PC-3 (cell line): ENCODE measurements at regions not wholly inside any gene's neighbourhood (a gene's known extent, or its start where the extent isn't known, plus 50 kb on each side); places are given as distances from the start of the nearest gene placed in this dataset.

ENCODE experiments used
- ATAC-seq: fragments of 200-7000 bp; cut with Tn5 transposase; 2 replicates; pipeline ENCODE4 v1.9.1; 2020; ENCODE audit warnings: mild to moderate bottlenecking, moderate library complexity
- BruUV-seq: library from RNA; stranded (reverse); fragments of 400-500 nt; replicated peaks from 2 replicates; lab custom pipeline; 2021; lab: Mats Ljungman, UMichigan
- CTCF ChIA-PET: fragments of 300-600 bp; sonication (Branson Sonifier 250); formaldehyde crosslinking; loops from one replicate; lab custom pipeline; 2022; ENCODE audit warnings: antibody characterized with exemption; lab: Charles Lee
- POLR2A ChIA-PET: fragments of 300-600 bp; sonication (Branson Sonifier 250); formaldehyde crosslinking; loops from one replicate; lab custom pipeline; 2022; ENCODE audit warnings: antibody characterized with exemption; ENCODE audit not compliant: unreplicated experiment; lab: Charles Lee
- DNase-seq: peaks from one replicate; pipeline ENCODE4 v3.0.0-alpha.2; 2015
- H2AFZ ChIP-seq: fragments of 300-600 bp; sonication (generic); 2 replicates; pipeline ENCODE4 v1.6.0; 2016; ENCODE audit warnings: antibody characterized with exemption, low read length
- H3F3A ChIP-seq: fragments of 300-600 bp; sonication (generic); one replicate; pipeline ENCODE4 v1.6.0; 2017; ENCODE audit warnings: antibody characterized with exemption, low read length, control low read depth, mild to moderate bottlenecking; ENCODE audit not compliant: unreplicated experiment
- H3K27ac ChIP-seq: fragments of 300-600 bp; sonication (generic); 2 replicates; pipeline ENCODE4 v1.5.1; 2016; ENCODE audit warnings: mild to moderate bottlenecking, low read length
- H3K27me3 ChIP-seq: fragments of 300-600 bp; sonication (generic); 2 replicates; pipeline ENCODE4 v1.6.1; 2016; ENCODE audit warnings: low read length, mixed read lengths
- H3K36me3 ChIP-seq: fragments of 300-600 bp; sonication (generic); 2 replicates; pipeline ENCODE4 v1.6.1; 2016; ENCODE audit warnings: low read depth, mixed run types, low read length, mixed read lengths
- H3K4me1 ChIP-seq: fragments of 300-600 bp; sonication (generic); 2 replicates; pipeline ENCODE4 v1.5.1; 2016; ENCODE audit warnings: low read length; ENCODE audit not compliant: insufficient read depth
- H3K4me2 ChIP-seq: fragments of 300-600 bp; sonication (generic); 2 replicates; pipeline ENCODE4 v1.6.0; 2016; ENCODE audit warnings: low read length
- H3K4me3 ChIP-seq: fragments of 300-600 bp; sonication (generic); 2 replicates; pipeline ENCODE4 v1.5.1; 2016; ENCODE audit warnings: mild to moderate bottlenecking, low read length, mixed read lengths
- H3K79me2 ChIP-seq: fragments of 300-600 bp; sonication (generic); 2 replicates; pipeline ENCODE4 v1.6.1; 2017; ENCODE audit warnings: low read length, mixed read lengths
- H3K9ac ChIP-seq: fragments of 300-600 bp; sonication (generic); 2 replicates; pipeline ENCODE4 v1.6.0; 2016; ENCODE audit warnings: mild to moderate bottlenecking, low read length
- H3K9me2 ChIP-seq: fragments of 300-600 bp; sonication (generic); replicated peaks from 2 replicates; pipeline ENCODE4 v1.6.1; 2016; ENCODE audit warnings: mixed run types, low read length, mixed read lengths
- H3K9me3 ChIP-seq: fragments of 300-600 bp; sonication (generic); 2 replicates; pipeline ENCODE4 v1.6.1; 2016; ENCODE audit warnings: low read length, mixed read lengths
- H4K20me1 ChIP-seq: fragments of 300-600 bp; sonication (generic); 2 replicates; pipeline ENCODE4 v1.6.1; 2016; ENCODE audit warnings: low read length, mixed read lengths
- CTCF ChIP-seq: fragments of 300-600 bp; sonication (generic); conservative IDR thresholded peaks from 2 replicates; pipeline ENCODE4 v1.5.1; 2017; ENCODE audit warnings: antibody characterized with exemption, low read depth, mild to moderate bottlenecking, low read length
- EZH2 ChIP-seq: fragments of 300-600 bp; sonication (generic); IDR thresholded peaks from one replicate; pipeline ENCODE4 v1.6.1; 2017; ENCODE audit warnings: antibody characterized with exemption, mild to moderate bottlenecking, low read length; ENCODE audit not compliant: unreplicated experiment
- EZH2phosphoT487 ChIP-seq: fragments of 300-600 bp; sonication (generic); IDR thresholded peaks from 2 replicates; pipeline ENCODE4 v1.6.1; 2018; ENCODE audit warnings: mild to moderate bottlenecking, antibody characterized with exemption, low read length, borderline replicate concordance
- intact Hi-C: fragments of 100-400 bp; cut with micrococcal nuclease; formaldehyde crosslinking; loops from 2 replicates; pipeline ENCODE4 v1.9.0; 2023

GRCh38 chr3:182172534-182172933, 460.8 kb downstream of the SOX2 start:
- Histone ChIP-seq H3F3A (no peaks in the 10 kb centered on the region), H3K4me2 (no peak overlapping the region), H3K9ac (no peak overlapping the region), H3K4me1 (no peaks in the 10 kb centered on the region), H3K4me3 (no peak overlapping the region), H3K27me3 (peaks cover 98% of the 10 kb centered on the region), H2AFZ (no peak overlapping the region), H3K9me2 (no peaks in the 10 kb centered on the region), H4K20me1 (no peaks in the 10 kb centered on the region), H3K36me3 (no peaks in the 10 kb centered on the region), H3K27ac (no peak overlapping the region), H3K79me2 (no peaks in the 10 kb centered on the region), H3K9me3 (no peaks in the 10 kb centered on the region)
- POLR2A ChIA-PET, result no interaction called here
- CTCF ChIA-PET, result no interaction called here
- intact Hi-C loops, result no loop called here
- no peak for ATAC-seq
- TF ChIP-seq EZH2phosphoT487 (no peak), CTCF (no peak), EZH2 (no peak)
- no TSS peak for BruUV-seq
- no peak for DNase-seq

GRCh38 chr3:182178488-182179200, 466.9 kb downstream of the SOX2 start:
- ATAC-seq (no peak), DNase-seq (no peak)
- Histone ChIP-seq H3K27me3 (peaks cover 73% of the 10 kb centered on the region), H3K79me2 (no peaks in the 10 kb centered on the region), H3K4me3 (no peak overlapping the region), H2AFZ (no peak overlapping the region), H3K4me1 (peaks cover 6% of the 10 kb centered on the region; the same call in 1 of the 2 replicates), H3F3A (no peaks in the 10 kb centered on the region), H4K20me1 (no peaks in the 10 kb centered on the region), H3K9me3 (no peaks in the 10 kb centered on the region), H3K36me3 (no peaks in the 10 kb centered on the region), H3K9ac (no peak overlapping the region), H3K27ac (no peak overlapping the region), H3K4me2 (no peak overlapping the region), H3K9me2 (no peaks in the 10 kb centered on the region)
- intact Hi-C loops, result no loop called here
- POLR2A ChIA-PET, result no interaction called here
- CTCF ChIA-PET, result no interaction called here
- TF ChIP-seq EZH2phosphoT487 (no peak), CTCF (no peak), EZH2 (no peak)
- no TSS peak for BruUV-seq

- no peaks in the 10 kb centered on the region for H3K9me2 ChIP-seq
- intact Hi-C loops, result no loop called here
Measured at GRCh38 chr3:182179631-182180030, 467.9 kb downstream of the SOX2 start.

More at GRCh38 chr3:182179631-182180030, 467.9 kb downstream of the SOX2 start:
- Histone ChIP-seq H3K27ac (no peak overlapping the region), H3K4me1 (peaks cover 6% of the 10 kb centered on the region; the same call in 1 of the 2 replicates), H3K36me3 (no peaks in the 10 kb centered on the region), H2AFZ (no peak overlapping the region), H3K9ac (no peak overlapping the region), H3K79me2 (no peaks in the 10 kb centered on the region), H3K4me2 (no peak overlapping the region), H3F3A (no peaks in the 10 kb centered on the region), H3K9me3 (no peaks in the 10 kb centered on the region), H3K4me3 (no peak overlapping the region), H3K27me3 (peaks cover 70% of the 10 kb centered on the region), H4K20me1 (no peaks in the 10 kb centered on the region)
- TF ChIP-seq EZH2, result no peak
- TF ChIP-seq EZH2phosphoT487, result no peak
- no peak for TF ChIP-seq CTCF
- ChIA-PET CTCF (no interaction called here), POLR2A (no interaction called here)
- ATAC-seq (no peak), DNase-seq (no peak)
- BruUV-seq, result no TSS peak
